LNCAP (cell line): ENCODE measurements at regions not wholly inside any gene's neighbourhood (a gene's known extent, or its start where the extent isn't known, plus 50 kb on each side); places are given as distances from the start of the nearest gene placed in this dataset.

Source experiments
- TF ChIP-seq, protein P1 (sequence below): fragments of 450-650 bp; IDR thresholded peaks from 2 replicates; pipeline ENCODE4 v1.5.1; 2017; ENCODE audit warnings: mild to moderate bottlenecking

- TF ChIP-seq, protein P1, sequence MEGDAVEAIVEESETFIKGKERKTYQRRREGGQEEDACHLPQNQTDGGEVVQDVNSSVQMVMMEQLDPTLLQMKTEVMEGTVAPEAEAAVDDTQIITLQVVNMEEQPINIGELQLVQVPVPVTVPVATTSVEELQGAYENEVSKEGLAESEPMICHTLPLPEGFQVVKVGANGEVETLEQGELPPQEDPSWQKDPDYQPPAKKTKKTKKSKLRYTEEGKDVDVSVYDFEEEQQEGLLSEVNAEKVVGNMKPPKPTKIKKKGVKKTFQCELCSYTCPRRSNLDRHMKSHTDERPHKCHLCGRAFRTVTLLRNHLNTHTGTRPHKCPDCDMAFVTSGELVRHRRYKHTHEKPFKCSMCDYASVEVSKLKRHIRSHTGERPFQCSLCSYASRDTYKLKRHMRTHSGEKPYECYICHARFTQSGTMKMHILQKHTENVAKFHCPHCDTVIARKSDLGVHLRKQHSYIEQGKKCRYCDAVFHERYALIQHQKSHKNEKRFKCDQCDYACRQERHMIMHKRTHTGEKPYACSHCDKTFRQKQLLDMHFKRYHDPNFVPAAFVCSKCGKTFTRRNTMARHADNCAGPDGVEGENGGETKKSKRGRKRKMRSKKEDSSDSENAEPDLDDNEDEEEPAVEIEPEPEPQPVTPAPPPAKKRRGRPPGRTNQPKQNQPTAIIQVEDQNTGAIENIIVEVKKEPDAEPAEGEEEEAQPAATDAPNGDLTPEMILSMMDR: no peak
These were observed 112.5 kb upstream of the CREB1 start for GRCh38 chr2:207417301-207417718.

GRCh38 chr2:207418419-207418818 is 111.3 kb upstream of the CREB1 start:
- TF ChIP-seq, protein P1: no peak

- TF ChIP-seq, protein P1: no peak
These were observed 110.4 kb upstream of the CREB1 start for GRCh38 chr2:207419331-207419730.

- TF ChIP-seq, protein P1: no peak
These were observed 108.1 kb upstream of the CREB1 start for GRCh38 chr2:207421671-207422070.

- TF ChIP-seq, protein P1: no peak
These were observed 107.4 kb upstream of the CREB1 start for GRCh38 chr2:207422380-207422779.

DNA sequence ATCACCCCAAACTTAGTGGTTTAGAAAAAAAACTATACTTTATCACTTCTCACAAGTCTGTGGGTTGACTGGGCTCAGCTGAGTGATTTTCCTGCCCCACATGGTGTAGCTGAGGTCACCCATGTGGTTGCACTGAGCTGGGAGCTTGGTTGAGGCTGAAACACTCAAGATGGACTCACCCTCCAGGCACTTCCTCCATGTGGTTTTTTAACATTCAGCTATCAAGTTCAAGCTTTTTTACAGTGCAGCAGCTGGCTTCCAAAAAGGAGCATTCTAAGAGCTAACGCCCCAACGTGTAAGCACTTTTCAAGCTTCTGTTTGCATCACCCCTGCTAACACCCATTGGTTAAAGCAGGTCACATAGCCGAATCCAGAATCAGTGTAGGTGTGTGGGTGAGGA is 105.9 kb upstream of the CREB1 start:
- TF ChIP-seq, protein P1: no peak

DNA sequence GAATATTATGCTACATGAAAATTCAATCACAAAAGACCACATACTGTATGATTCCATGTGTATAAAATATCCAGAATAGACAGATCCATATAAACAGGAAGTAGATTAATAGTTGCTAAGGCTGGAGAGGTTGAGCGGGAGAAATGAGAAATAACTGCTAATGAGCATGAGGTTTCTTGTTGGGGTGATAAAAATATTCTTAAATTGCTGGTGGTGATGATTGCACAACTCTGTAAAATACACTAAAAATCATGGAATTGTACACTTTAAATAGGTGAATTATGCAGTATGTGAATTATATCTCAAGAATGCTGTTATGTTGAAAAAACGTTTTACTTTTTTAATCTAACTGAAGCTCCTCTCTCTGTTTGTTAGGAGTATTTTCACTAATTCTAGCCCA is 101.8 kb upstream of the CREB1 start:
- TF ChIP-seq, protein P1: no peak

- TF ChIP-seq, protein P1: no peak
These were observed 101.2 kb upstream of the CREB1 start for GRCh38 chr2:207428573-207428972.
